ENCODE measurements at regions not wholly inside any gene's neighbourhood (a gene's known extent, or its start where the extent isn't known, plus 50 kb on each side); places are given as distances from the start of the nearest gene placed in this dataset.

DNA sequence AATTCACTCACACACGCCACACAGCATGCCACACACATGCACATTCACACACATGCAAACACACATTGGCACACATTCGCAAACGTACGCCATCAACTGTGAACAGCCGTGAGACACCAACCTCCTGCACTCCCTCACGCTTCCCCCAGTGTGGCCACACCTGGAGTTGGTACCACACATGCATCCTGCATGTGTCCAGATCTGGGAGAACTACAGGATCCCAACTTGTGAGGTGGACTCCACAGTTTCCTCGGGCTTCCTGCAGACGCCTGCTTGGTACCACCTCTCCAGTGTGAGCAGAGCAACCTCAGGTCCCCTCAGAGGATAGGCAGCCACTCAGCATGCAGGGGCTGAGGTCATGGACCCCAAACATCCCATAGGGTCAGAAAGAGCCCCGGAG is 239.0 kb downstream of the EIPR1 start:
- H3K9me3 Mint-ChIP-seq: peaks cover 9% of the 10 kb centered on the region
- DNase-seq: no peak
- H3K36me3 Mint-ChIP-seq (ENCODE audit: low read depth): peaks cover 10% of the 10 kb centered on the region
- no peak overlapping the region for H3K27ac Mint-ChIP-seq
- TF ChIP-seq CTCF (IDR thresholded peaks at IDR 0.05): no peak
- peaks cover 8% of the 10 kb centered on the region for H3K4me1 Mint-ChIP-seq
- H3K27me3 Mint-ChIP-seq (ENCODE audit: low read depth, poor library complexity): no peaks in the 10 kb centered on the region
- H3K4me3 Mint-ChIP-seq: no peak overlapping the region

GRCh38 chr2:3137651-3138300 is 239.8 kb downstream of the EIPR1 start:
- no peak for DNase-seq
- Mint-ChIP-seq H3K27ac (no peak overlapping the region), H3K4me1 (no peaks in the 10 kb centered on the region), H3K36me3 (ENCODE audit: low read depth) (peaks cover 10% of the 10 kb centered on the region), H3K27me3 (ENCODE audit: low read depth, poor library complexity) (no peaks in the 10 kb centered on the region), H3K9me3 (peaks cover 9% of the 10 kb centered on the region), H3K4me3 (no peak overlapping the region)
- TF ChIP-seq CTCF (IDR thresholded peaks at IDR 0.05): no peak

GRCh38 chr2:3135676-3136075 is 241.9 kb downstream of the EIPR1 start:
- DNase-seq: no peak
- no peak for TF ChIP-seq CTCF (IDR thresholded peaks at IDR 0.05)
- H3K27me3 Mint-ChIP-seq (ENCODE audit: low read depth, poor library complexity): peaks cover 5% of the 10 kb centered on the region

GRCh38 chr2:3134026-3134571 is 243.5 kb downstream of the EIPR1 start:
- H3K27me3 Mint-ChIP-seq (ENCODE audit: low read depth, poor library complexity): peaks cover 11% of the 10 kb centered on the region
- peaks cover 10% of the 10 kb centered on the region for H3K36me3 Mint-ChIP-seq (ENCODE audit: low read depth)
- H3K4me1 Mint-ChIP-seq: peaks cover 26% of the 10 kb centered on the region
- no peak overlapping the region for H3K27ac Mint-ChIP-seq
- H3K9me3 Mint-ChIP-seq: peaks cover 9% of the 10 kb centered on the region
- no peak for DNase-seq
- TF ChIP-seq CTCF (IDR thresholded peaks at IDR 0.05): no peak
- no peak overlapping the region for H3K4me3 Mint-ChIP-seq

More at GRCh38 chr2:3135676-3136075, 241.9 kb downstream of the EIPR1 start:
- Mint-ChIP-seq H3K4me3 (no peak overlapping the region), H3K9me3 (peaks cover 9% of the 10 kb centered on the region), H3K4me1 (peaks cover 15% of the 10 kb centered on the region), H3K27ac (no peak overlapping the region), H3K36me3 (ENCODE audit: low read depth) (peaks cover 10% of the 10 kb centered on the region)

- H3K9me3 Mint-ChIP-seq: peaks cover 9% of the 10 kb centered on the region
- no peak for TF ChIP-seq CTCF (IDR thresholded peaks at IDR 0.05)
- peaks cover 11% of the 10 kb centered on the region for H3K27me3 Mint-ChIP-seq (ENCODE audit: low read depth, poor library complexity)
- H3K4me3 Mint-ChIP-seq: no peak overlapping the region
- H3K27ac Mint-ChIP-seq: no peak overlapping the region
- H3K36me3 Mint-ChIP-seq (ENCODE audit: low read depth): peaks cover 10% of the 10 kb centered on the region
- DNase-seq: no peak
- peaks cover 34% of the 10 kb centered on the region for H3K4me1 Mint-ChIP-seq
Measured at GRCh38 chr2:3132966-3133365, 244.7 kb downstream of the EIPR1 start.

- H3K27me3 Mint-ChIP-seq (ENCODE audit: low read depth, poor library complexity): peaks cover 11% of the 10 kb centered on the region
- H3K36me3 Mint-ChIP-seq (ENCODE audit: low read depth): peaks cover 10% of the 10 kb centered on the region
- peaks cover 9% of the 10 kb centered on the region for H3K9me3 Mint-ChIP-seq
- DNase-seq: no peak
- no peak for TF ChIP-seq CTCF (IDR thresholded peaks at IDR 0.05)
- H3K4me3 Mint-ChIP-seq: no peak overlapping the region
- H3K27ac Mint-ChIP-seq: no peak overlapping the region
- peaks cover 39% of the 10 kb centered on the region for H3K4me1 Mint-ChIP-seq
Measured at GRCh38 chr2:3132466-3132865, 245.2 kb downstream of the EIPR1 start.

Data from nephron progenitor cell (in vitro differentiated cells).